ENCODE measurements at regions not wholly inside any gene's neighbourhood (a gene's known extent, or its start where the extent isn't known, plus 50 kb on each side); places are given as distances from the start of the nearest gene placed in this dataset.

- TF ChIP-seq POLR2A (IDR thresholded peaks at IDR 0.05), result no peak
- TF ChIP-seq, protein P1, sequence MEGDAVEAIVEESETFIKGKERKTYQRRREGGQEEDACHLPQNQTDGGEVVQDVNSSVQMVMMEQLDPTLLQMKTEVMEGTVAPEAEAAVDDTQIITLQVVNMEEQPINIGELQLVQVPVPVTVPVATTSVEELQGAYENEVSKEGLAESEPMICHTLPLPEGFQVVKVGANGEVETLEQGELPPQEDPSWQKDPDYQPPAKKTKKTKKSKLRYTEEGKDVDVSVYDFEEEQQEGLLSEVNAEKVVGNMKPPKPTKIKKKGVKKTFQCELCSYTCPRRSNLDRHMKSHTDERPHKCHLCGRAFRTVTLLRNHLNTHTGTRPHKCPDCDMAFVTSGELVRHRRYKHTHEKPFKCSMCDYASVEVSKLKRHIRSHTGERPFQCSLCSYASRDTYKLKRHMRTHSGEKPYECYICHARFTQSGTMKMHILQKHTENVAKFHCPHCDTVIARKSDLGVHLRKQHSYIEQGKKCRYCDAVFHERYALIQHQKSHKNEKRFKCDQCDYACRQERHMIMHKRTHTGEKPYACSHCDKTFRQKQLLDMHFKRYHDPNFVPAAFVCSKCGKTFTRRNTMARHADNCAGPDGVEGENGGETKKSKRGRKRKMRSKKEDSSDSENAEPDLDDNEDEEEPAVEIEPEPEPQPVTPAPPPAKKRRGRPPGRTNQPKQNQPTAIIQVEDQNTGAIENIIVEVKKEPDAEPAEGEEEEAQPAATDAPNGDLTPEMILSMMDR (IDR thresholded peaks at IDR 0.05), result no peak
- TF ChIP-seq POLR2AphosphoS5 (IDR thresholded peaks at IDR 0.05; ENCODE audit: insufficient read depth in 1 of 2, low read depth in 1 of 2), result no peak
Measured at GRCh38 chr13:30832377-30832776, 73.7 kb upstream of the MEDAG start.
